GM19239 (cell line): ENCODE measurements at regions not wholly inside any gene's neighbourhood (a gene's known extent, or its start where the extent isn't known, plus 50 kb on each side); places are given as distances from the start of the nearest gene placed in this dataset.

ENCODE experiments used
- DNase-seq: peaks from one replicate; pipeline ENCODE4 v3.0.0; 2011; ENCODE audit warnings: low spot score; ENCODE audit not compliant: insufficient read length
- FAIRE-seq: peaks from 2 replicates; lab custom pipeline; 2011; peaks lifted over from hg19 to GRCh38; lab: Jason Lieb, UNC

DNA sequence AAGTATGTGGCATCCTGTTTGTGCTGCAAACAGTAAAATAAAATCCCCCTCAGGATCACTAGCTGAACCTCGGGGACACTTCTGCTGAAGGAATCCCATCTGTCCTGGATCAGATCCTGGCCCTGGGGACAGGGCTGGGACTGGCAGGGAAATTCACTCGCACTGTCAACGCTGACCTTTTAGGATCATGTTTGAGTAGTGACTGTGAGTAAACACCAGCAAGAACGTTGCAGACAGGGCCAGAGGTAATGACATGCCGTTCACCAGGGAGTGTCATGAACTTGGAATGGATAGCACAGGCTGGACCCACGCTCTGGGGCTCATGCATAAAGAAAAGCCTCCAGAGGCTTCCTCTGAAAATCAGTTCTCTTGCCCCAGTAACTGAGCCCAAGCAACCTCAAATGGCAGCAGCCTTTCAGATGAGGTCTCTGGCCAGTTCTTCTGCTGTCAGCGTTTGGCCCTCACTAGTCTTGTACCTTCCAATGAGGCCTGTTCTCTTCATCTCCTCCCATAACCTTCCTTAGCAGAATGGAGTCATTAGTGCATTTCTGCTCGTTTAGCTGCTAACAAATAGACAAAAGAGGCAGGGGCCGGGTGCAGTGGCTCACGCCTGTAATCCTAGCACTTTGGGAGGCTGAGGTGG, 51.0 kb upstream of the BARX2 start:
- FAIRE-seq (no peak), DNase-seq (no peak)

DNA sequence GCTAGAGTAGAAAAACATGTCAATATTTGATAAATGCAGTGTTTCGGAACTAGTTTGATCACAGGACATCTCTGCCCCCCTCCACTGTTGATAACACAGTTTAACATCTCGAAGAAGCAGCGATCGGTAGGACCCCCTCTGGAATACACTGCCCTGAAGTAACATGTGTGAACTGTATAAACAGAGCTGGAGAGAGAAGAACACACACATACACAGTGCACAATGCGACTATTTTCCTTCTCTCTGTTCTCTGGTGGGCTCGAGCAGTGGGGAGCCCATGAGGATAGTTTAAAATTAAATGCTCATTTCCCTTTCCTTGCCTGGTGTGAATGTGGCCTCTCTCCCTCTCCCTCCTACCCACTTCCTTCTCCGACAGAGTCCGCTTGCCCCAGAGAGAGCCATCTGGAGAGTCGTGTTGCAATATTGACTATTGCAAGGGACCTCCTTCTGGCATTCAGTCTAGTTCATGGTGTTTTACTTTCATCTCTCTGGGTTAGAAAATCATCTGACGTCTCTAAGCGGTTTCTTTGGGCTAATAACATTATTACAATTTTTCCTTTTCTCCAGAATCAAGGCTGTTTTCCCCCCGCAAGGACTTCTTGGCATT, 51.6 kb upstream of the BARX2 start:
- DNase-seq, result no peak
- no peak for FAIRE-seq

DNA sequence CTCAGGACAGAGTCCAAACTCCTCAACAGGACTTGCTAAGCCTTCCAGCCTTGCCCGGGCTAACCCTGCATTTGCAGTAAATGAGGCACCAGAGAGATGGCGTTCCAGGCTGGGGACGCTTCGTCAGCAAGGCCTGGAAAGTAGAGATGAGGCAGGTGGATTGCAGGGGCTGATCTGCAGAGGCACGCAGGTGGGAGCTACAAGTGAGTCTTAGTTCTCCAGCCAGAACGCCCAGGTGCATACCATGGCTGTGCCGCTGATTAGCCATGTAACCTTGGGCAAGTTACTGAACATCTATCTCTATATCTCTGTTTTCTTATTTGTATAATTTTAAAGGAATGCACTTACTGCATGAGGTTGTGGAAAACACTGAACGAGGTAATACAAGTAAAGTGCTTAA, 52.7 kb upstream of the BARX2 start:
- no peak for FAIRE-seq
- DNase-seq, result no peak

DNA sequence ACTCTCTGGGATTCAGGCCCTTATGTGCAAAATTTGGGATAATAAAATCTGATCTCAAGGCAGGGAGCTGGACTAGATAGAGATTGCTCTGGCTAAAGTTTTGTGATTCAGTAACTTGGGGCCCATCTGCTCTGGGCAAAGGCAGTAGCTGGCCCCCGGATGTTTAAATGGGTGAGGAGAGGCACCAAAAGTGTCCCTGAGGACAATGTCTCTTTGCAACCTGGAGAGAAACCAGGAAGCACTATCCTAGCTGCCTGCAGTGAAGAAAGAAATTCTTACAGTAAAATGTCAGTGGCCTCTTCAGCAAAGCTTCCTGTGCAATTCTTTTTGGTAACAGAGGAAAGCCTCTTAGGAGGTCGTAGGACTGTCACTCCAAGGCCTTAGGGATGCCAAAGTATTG, 54.6 kb upstream of the BARX2 start:
- DNase-seq, result no peak
- FAIRE-seq, result no peak

DNA sequence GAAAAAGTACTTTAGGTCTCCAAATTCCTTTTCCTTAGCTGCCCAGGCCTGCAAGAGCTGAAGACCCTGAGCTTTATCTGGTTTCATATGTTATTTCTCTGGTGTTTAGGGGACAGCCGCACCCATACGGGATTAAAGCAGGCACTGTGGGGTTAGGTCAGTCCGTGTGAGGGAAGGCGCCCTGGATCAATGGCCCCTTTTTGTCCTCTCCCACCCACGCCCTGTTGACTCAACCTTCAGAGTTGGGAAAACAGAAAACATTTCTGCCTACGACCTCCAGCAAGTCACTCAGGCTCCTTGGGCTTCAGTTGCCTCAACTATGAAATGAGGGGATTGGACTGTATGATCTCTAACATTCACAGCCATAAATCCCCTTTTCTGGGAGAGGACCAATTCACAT, 55.2 kb upstream of the BARX2 start:
- no peak for DNase-seq
- FAIRE-seq, result no peak

DNA sequence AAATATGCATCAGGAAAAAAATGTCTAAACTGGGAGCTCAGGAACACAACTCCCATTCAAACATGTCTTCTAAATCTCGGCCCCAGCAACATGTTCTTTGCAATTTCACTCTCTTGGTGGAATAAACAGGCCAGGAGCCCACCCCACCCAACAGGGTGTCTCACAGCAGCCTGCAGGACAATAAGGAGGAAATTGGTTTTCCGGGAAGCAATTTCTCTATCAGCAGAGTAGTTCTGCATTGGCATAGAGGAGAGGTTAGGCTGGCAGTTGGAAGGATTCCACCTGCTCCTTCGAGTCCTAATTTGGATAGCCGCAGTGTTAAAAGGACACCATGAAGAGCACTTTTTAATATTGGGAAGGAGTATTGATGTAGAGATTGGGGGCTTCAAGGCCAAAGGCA, 55.9 kb upstream of the BARX2 start:
- FAIRE-seq, result no peak

DNA sequence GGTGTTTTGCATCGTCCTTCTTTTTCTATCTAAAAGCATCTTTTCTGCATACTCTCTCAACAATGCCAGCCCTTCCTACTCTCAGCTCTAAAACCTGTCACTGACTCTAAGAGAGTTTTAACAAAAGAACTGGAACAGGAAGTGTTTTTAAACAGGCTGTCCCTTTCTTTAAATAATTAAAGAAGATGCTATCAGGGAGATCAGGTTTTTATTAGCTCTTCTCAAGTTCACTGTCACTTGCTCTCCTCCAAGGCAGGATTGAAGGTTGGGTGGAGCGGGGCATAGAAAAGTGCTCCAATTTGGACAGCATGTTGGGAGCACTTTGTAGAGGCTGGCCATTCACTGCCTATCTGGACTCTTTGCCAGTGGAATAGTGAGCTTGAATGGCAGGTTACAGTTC, 56.4 kb upstream of the BARX2 start:
- no peak for DNase-seq
- no peak for FAIRE-seq

More for the DNA sequence above, 55.9 kb upstream of the BARX2 start:
- no peak for DNase-seq

DNA sequence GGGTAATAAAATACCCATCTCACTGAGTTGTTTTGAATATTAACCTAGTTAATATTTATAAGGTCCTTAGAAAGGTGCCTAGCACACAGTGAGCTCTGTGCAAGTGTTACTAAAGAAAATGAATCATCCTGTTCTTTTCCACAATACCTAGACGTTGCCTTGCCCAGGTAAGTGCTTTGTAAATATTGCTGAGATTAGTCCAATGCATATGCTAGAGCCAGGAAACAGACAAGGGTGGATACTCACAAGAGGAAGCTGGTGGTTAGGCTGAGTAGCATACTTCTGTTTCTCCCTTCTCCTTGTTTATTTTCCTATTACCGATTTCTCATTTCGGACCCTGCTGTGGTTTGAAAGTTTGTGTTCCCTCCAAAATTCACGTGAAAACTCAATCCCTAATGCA, 58.1 kb upstream of the BARX2 start:
- FAIRE-seq (no peak), DNase-seq (no peak)

DNA sequence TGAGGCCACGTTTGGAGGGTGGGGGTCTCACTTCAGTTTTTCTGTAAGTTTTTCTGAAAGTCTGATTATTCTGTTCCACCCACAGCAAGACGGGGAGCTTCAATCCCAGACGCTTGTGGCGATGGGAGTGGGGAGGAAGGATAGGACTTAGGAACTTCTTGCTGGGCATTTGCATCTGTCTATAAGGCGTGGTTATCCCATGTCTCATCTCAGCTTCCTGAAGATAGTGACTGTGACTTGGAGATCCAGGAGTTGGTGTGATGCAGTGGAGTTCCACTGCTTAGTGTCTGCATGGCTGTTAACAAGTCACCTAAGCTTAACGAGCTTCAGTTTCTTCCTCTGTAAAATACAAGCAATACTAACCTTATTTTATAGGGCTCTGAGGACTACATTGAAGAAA, 58.9 kb upstream of the BARX2 start:
- no peak for DNase-seq
- no peak for FAIRE-seq

DNA sequence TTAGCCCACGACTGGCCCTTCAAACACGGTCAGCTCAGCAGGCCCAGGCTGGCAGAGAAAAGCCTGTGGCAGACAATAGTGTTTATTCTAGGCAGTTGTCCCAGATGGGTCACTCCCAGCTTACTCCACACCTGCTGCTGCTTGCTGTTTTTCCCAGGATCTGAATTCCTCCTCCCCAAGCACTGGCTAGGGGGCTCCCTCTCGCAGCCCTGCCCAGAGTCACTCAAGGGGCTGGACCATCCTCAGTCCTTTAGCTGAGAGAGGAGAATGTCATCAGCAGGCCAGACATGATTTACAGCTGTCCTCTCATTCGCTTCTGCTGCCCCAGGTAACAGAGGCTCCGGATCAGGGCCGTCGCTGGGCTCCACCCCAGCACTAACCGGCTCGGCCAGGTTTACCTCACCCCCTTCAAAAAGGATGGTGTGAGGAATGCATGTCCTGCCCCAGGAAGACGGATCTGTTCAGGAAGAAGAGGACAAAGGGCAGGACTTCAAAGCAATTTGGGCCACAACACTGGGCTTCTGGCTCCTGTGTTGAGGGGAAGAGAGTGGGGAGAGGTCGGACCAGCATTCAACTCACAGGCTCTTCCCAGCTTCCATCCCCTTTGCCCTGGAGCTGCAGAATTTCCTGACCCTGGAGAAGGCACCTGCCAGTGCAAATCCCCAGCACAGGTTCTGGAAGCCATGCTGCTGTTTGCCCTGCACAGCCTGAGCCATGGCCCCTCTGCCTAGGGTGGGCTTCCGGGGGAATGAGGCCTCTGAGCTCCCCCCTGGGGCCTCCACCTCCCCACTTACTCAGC, 59.7 kb upstream of the BARX2 start:
- no peak for FAIRE-seq
- DNase-seq, result no peak

DNA sequence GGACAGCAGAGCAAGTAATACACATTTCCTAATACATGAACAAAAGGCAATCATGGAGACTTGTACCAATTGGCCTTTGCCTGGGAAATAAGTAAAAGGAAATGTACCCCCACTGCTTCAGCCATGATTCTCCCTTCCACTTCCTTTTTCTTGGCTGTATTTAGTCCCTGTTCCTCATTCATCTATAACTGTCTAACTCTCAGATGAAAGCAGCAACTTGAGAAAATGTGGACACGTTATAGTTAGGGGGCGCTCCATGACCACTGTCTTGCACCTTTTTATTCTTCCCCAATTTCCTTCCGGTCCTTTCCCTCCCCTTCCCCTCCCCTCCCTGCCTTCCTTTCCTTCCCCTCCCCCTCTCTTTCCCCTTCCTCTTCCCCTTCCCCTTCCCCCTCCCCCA, 61.3 kb upstream of the BARX2 start:
- DNase-seq, result no peak
- no peak for FAIRE-seq

DNA sequence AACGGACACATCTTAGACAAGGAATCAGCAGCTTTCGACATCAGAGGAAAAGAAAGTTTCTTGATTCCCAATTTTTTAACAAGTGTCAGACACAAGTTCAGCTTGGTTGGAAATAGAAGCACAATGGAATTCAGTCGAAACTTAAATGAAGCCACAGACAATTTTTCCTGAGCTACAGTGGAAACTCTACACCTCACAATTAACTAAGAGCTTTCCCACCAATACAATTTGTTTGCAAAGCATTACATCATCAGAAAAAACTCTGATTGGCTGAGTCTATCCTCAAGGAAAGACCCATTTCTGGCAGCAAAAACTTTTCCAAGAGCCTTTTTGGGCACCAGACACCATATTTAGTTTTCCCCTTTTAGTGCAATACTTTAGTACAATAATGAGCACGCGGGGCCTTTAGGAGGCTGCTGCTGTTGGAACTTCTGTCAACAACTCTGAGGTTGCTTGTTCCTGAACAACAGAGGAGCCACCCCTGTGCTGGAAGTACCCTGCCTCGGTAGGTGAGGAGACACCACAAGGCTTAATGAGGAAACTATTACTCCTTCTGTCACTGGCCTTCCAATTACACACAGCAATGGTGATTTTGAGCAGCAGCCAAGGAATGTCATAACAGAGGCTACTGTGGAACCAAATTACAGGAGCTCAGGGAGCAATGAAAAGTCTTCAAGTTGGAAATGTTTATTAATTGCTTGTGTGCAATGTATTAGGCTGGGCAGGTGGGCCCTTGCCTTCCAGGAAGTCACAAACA, 61.9 kb upstream of the BARX2 start:
- no peak for FAIRE-seq
- DNase-seq, result no peak

DNA sequence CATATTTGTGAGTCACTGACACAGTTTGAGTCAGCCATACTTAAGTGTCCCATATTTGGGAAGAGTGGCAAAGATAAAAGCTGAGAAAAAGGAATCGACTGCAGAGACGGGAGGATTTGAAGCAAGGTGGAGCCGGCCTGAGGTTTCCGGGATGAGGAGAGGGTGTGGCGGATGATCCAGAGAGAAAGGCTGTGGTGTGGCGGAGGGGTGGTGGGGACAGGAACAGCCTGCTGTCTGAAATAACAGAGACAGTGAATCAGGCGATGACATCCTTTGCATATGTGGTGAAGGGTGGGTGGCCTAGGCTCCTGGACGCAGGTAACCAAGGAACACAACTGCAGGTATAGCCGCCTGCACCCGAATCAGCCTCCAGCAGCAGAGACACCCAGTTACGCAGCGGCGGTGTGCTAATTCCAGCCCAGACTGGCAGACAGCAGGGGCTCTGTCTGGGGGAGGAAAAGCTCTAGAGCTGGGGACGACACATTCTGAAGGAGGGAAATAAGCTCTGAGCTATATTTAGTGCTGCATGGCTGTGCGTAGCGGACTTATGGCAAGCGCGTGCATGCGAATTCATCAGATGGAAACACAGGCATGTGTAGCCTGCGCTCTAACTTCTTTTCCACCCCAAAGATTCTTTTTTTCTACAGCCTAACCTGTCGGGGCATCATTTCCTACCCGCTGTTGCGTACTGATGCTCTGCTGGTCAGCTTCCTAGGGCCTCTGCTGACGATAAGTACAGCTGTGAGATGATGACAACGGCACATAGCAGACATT, 62.7 kb upstream of the BARX2 start:
- no peak for DNase-seq
- FAIRE-seq, result no peak

DNA sequence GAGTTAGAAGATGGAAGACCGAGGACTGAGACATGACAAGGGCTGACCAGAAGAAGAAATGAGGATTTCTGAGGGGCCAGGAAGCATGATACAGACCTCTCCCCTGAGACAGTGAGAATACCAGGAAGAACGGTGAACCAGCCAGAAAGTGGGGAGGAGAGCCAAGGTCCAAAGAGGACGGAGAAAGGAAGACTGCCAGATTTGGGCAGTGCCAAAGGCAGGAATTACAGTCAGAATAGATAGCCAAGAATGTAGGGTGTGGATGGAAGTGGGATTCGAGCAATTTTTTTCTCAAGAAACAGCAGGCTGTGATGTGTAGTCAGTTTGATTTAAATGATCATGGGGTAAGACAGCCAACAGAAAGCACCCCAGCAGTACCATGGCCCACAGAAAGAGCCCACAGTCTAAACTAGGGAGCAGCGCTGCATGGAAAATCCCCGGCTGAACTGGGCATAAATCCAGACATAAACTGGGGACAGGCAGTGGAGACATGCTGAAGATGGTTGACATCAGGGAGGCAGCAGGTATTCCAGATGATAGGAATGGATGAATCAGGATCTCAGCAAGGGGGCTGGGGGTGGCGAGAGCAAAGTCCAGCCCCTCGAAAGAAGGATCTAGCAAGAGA, 67.3 kb upstream of the BARX2 start:
- FAIRE-seq, result no peak
- no peak for DNase-seq

DNA sequence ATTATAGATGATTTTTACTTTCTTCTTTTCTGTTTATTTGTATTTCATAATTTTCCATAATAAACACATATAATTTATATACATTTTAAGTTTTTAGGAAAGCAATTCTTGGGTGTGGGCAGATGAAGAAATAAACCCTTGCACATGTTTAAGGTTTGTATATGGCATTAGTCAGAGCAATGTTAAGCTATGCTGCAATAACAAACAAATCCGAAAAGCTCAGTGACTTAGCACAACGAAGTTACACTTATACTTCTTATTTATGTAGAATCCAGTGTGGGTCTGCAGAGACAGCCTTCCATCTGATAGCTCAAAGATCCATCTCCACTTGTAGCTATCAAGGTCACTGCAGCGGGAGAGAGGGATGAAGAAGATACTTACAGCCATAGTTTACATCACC, 68.5 kb upstream of the BARX2 start:
- no peak for DNase-seq
- no peak for FAIRE-seq

DNA sequence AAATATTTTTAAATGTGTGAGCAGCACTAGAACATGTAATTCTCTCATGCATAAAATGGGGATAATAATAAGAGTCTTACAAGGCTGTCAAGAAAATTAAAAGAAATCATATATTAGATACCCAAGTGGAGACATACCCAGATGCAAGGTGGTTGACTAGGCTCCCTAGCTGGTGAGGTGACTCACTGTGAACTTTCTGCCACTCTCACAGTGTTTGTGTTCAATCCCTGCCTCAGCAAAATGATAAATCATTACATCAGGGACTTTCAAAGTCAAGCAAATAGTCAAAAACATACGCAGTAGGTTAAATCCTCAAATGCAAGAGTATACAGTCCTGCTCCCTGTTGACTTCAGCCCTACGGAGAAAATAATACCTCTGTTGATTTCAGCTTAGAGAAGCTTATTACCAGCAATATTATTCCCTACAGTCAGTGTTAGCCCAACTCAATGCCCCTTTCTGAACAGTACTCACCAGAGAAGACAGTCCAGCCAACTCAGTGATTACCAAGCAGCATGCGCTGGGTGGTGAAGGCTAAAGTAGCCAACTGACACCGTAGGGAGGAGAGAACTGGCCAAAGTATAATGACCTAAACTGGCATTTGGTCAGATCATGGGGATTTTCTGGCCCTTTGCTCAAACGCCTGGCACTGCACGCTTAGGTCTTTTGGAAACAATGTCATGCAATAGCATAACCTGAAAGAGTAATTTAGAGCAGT, 73.1 kb upstream of the BARX2 start:
- DNase-seq (no peak), FAIRE-seq (no peak)

DNA sequence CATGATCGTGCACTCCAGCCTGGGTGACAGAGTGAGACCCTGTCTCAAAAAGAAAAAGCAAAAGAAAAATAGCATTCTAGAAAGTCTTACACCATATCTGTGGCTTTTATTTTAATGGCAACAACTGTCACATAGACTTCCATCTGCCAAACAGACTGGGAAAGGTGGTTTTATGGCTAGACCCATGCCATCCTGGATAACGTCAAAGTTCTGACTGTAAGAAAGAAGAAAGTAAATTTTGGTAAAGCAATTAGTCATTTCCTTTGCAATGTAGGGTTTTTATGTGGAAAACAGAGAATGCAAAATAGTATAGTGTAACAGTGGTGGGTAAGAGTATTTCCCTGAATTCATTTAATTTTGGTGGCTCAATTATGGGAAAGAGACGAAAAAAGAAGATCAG, 75.5 kb upstream of the BARX2 start:
- no peak for FAIRE-seq
- DNase-seq, result no peak

DNA sequence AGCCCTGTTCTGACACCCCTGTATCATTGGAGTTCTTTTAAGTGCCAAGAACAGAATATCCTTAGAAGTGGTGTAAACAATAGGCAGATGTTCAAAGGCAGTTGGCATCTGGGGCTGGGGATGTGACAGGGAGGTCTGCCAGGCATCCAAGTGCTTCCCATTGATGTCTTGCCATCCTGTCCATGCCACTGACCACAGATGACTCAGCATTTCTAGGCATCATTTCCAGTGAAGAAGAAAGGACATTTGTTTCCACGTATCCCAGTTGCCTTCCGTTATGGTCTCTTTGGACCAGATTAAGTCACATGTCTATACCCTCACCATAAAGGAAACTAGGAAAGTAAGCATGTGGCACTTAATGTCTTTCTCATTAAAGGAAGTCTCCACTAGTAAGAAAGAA, 76.7 kb upstream of the BARX2 start:
- FAIRE-seq (no peak), DNase-seq (no peak)

DNA sequence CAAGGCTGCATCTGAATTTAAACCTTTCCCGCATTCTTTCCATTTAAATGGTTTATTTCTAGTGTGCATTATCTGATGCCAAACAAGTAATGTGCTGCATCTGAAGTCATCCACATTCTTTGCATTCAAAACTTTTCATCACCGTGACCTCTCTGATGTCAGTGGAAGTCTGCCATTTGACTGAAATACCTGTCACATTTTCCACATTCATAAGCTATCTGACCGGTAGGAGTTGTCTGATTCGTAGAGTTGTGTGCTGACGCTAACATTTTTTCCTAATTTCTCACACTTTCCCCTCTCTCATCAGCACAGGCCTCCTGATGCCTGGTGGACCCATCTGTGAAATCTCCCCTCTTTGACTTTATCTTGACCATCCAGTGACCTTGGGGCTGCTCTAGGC, 79.9 kb upstream of the BARX2 start:
- no peak for DNase-seq
- FAIRE-seq, result no peak
